ENCODE measurements at regions not wholly inside any gene's neighbourhood (a gene's known extent, or its start where the extent isn't known, plus 50 kb on each side); places are given as distances from the start of the nearest gene placed in this dataset.
"Not testable (repeated sequence)": the region's sequence is repeated elsewhere in the genome, so short reads cannot be mapped to it uniquely, and the experiment has no call there.

- no peak overlapping the region for H3K4me3 ChIP-seq (ENCODE audit: low read depth in 1 of 2, low read length in 2 of 2)
- H3K36me3 ChIP-seq (ENCODE audit: control insufficient read depth in 1 of 2, insufficient read depth in 2 of 2, low read length in 2 of 2) = no peaks in the 10 kb centered on the region
- H3K27me3 ChIP-seq (ENCODE audit: low read depth, low read length) = no peaks in the 10 kb centered on the region
- H3K27ac ChIP-seq (ENCODE audit: low read length) = no peak overlapping the region
- H3K9me3 ChIP-seq (ENCODE audit: control insufficient read depth in 1 of 2, low read length in 2 of 2) = no peaks in the 10 kb centered on the region
- H3K4me1 ChIP-seq (ENCODE audit: control insufficient read depth in 1 of 2, insufficient read depth in 2 of 2, low read length in 2 of 2) = peaks cover 0 to 13% of the 10 kb centered on the region in 2 donors
Observed at GRCh38 chr15:53829923-53830459, 70.5 kb upstream of the WDR72 start.

GRCh38 chr15:53829471-53829870 lies 70.0 kb upstream of the WDR72 start:
- H3K4me3 ChIP-seq (ENCODE audit: low read depth in 1 of 2, low read length in 2 of 2) = no peak overlapping the region

GRCh38 chr15:53827355-53827754 lies 67.9 kb upstream of the WDR72 start:
- Histone ChIP-seq H3K27ac (ENCODE audit: low read length) (no peak overlapping the region), H3K4me1 (ENCODE audit: control insufficient read depth in 1 of 2, insufficient read depth in 2 of 2, low read length in 2 of 2) (peaks cover 0 to 3% of the 10 kb centered on the region in 2 donors), H3K27me3 (ENCODE audit: low read depth, low read length) (no peaks in the 10 kb centered on the region), H3K9me3 (ENCODE audit: control insufficient read depth in 1 of 2, low read length in 2 of 2) (no peaks in the 10 kb centered on the region), H3K36me3 (ENCODE audit: control insufficient read depth in 1 of 2, insufficient read depth in 2 of 2, low read length in 2 of 2) (no peaks in the 10 kb centered on the region), H3K4me3 (ENCODE audit: low read depth in 1 of 2, low read length in 2 of 2) (no peak overlapping the region)

More at GRCh38 chr15:53829471-53829870, 70.0 kb upstream of the WDR72 start:
- Histone ChIP-seq H3K27me3 (ENCODE audit: low read depth, low read length) (no peaks in the 10 kb centered on the region), H3K27ac (ENCODE audit: low read length) (no peak overlapping the region), H3K36me3 (ENCODE audit: control insufficient read depth in 1 of 2, insufficient read depth in 2 of 2, low read length in 2 of 2) (no peaks in the 10 kb centered on the region), H3K4me1 (ENCODE audit: control insufficient read depth in 1 of 2, insufficient read depth in 2 of 2, low read length in 2 of 2) (peaks cover 0 to 13% of the 10 kb centered on the region in 2 donors), H3K9me3 (ENCODE audit: control insufficient read depth in 1 of 2, low read length in 2 of 2) (no peaks in the 10 kb centered on the region)

GRCh38 chr15:53811530-53811929 lies 52.1 kb upstream of the WDR72 start:
- Histone ChIP-seq H3K27me3 (ENCODE audit: low read depth, low read length) (no peaks in the 10 kb centered on the region), H3K4me3 (ENCODE audit: low read depth in 1 of 2, low read length in 2 of 2) (no peak overlapping the region), H3K27ac (ENCODE audit: low read length) (no peak overlapping the region), H3K9me3 (ENCODE audit: control insufficient read depth in 1 of 2, low read length in 2 of 2) (no peaks in the 10 kb centered on the region), H3K4me1 (ENCODE audit: control insufficient read depth in 1 of 2, insufficient read depth in 2 of 2, low read length in 2 of 2) (no peaks in the 10 kb centered on the region), H3K36me3 (ENCODE audit: control insufficient read depth in 1 of 2, insufficient read depth in 2 of 2, low read length in 2 of 2) (no peaks in the 10 kb centered on the region)

- H3K4me1 ChIP-seq (ENCODE audit: control insufficient read depth in 1 of 2, insufficient read depth in 2 of 2, low read length in 2 of 2); H3K4me3 ChIP-seq (ENCODE audit: low read depth in 1 of 2, low read length in 2 of 2); H3K36me3 ChIP-seq (ENCODE audit: control insufficient read depth in 1 of 2, insufficient read depth in 2 of 2, low read length in 2 of 2); H3K27me3 ChIP-seq (ENCODE audit: low read depth, low read length); H3K27ac ChIP-seq (ENCODE audit: low read length); H3K9me3 ChIP-seq (ENCODE audit: control insufficient read depth in 1 of 2, low read length in 2 of 2): not testable (repeated sequence)
Observed at GRCh38 chr15:53810306-53810705, 50.8 kb upstream of the WDR72 start.

Measured in muscle layer of duodenum (tissue), 2 donors.